ENCODE measurements at regions not wholly inside any gene's neighbourhood (a gene's known extent, or its start where the extent isn't known, plus 50 kb on each side); places are given as distances from the start of the nearest gene placed in this dataset.

- H3K4me1 ChIP-seq (ENCODE audit: insufficient read depth, low read length) = no peaks in the 10 kb centered on the region; the same call in 1 of the 2 replicates
- H3K27me3 ChIP-seq (ENCODE audit: insufficient read depth, low read length) = no peaks in the 10 kb centered on the region
- no peaks in the 10 kb centered on the region for H3K9me3 ChIP-seq (ENCODE audit: insufficient read depth, low read depth, low read length)
- H3K27ac ChIP-seq (ENCODE audit: low read length) = no peak overlapping the region
- no peak overlapping the region for H3K9ac ChIP-seq (ENCODE audit: low read depth, low read length)
- no peak overlapping the region for H3K4me3 ChIP-seq (ENCODE audit: low read length)
- H3K36me3 ChIP-seq (ENCODE audit: insufficient read depth, low read depth, low read length) = no peaks in the 10 kb centered on the region
Observed at GRCh38 chr13:102472650-102473049, 70.8 kb upstream of the FGF14 start.

GRCh38 chr13:102470283-102470917, 68.6 kb upstream of the FGF14 start:
- Histone ChIP-seq H3K9me3 (ENCODE audit: insufficient read depth, low read depth, low read length) (no peaks in the 10 kb centered on the region), H3K4me3 (ENCODE audit: low read length) (no peak overlapping the region), H3K27ac (ENCODE audit: low read length) (no peak overlapping the region)

GRCh38 chr13:102466610-102467190, 64.9 kb upstream of the FGF14 start:
- no peaks in the 10 kb centered on the region for H3K27me3 ChIP-seq (ENCODE audit: insufficient read depth, low read length)
- no peaks in the 10 kb centered on the region; the same call in 1 of the 2 replicates for H3K4me1 ChIP-seq (ENCODE audit: insufficient read depth, low read length)
- H3K4me3 ChIP-seq (ENCODE audit: low read length) = no peak overlapping the region
- no peak overlapping the region for H3K9ac ChIP-seq (ENCODE audit: low read depth, low read length)
- H3K9me3 ChIP-seq (ENCODE audit: insufficient read depth, low read depth, low read length) = no peaks in the 10 kb centered on the region
- no peaks in the 10 kb centered on the region for H3K36me3 ChIP-seq (ENCODE audit: insufficient read depth, low read depth, low read length)
- H3K27ac ChIP-seq (ENCODE audit: low read length) = no peak overlapping the region

More at GRCh38 chr13:102470283-102470917, 68.6 kb upstream of the FGF14 start:
- Histone ChIP-seq H3K4me1 (ENCODE audit: insufficient read depth, low read length) (no peaks in the 10 kb centered on the region; the same call in 1 of the 2 replicates), H3K27me3 (ENCODE audit: insufficient read depth, low read length) (no peaks in the 10 kb centered on the region), H3K36me3 (ENCODE audit: insufficient read depth, low read depth, low read length) (no peaks in the 10 kb centered on the region), H3K9ac (ENCODE audit: low read depth, low read length) (no peak overlapping the region)

- H3K27ac ChIP-seq (ENCODE audit: low read length) = no peak overlapping the region
- no peaks in the 10 kb centered on the region for H3K4me1 ChIP-seq (ENCODE audit: insufficient read depth, low read length)
- no peak overlapping the region for H3K9ac ChIP-seq (ENCODE audit: low read depth, low read length)
- H3K27me3 ChIP-seq (ENCODE audit: insufficient read depth, low read length) = no peaks in the 10 kb centered on the region
- H3K36me3 ChIP-seq (ENCODE audit: insufficient read depth, low read depth, low read length) = no peaks in the 10 kb centered on the region
- H3K4me3 ChIP-seq (ENCODE audit: low read length) = no peak overlapping the region
- no peaks in the 10 kb centered on the region for H3K9me3 ChIP-seq (ENCODE audit: insufficient read depth, low read depth, low read length)
Observed at GRCh38 chr13:102462570-102462969, 60.7 kb upstream of the FGF14 start.

GRCh38 chr13:102461302-102461701, 59.5 kb upstream of the FGF14 start:
- no peaks in the 10 kb centered on the region for H3K4me1 ChIP-seq (ENCODE audit: insufficient read depth, low read length)
- H3K4me3 ChIP-seq (ENCODE audit: low read length) = no peak overlapping the region
- H3K27me3 ChIP-seq (ENCODE audit: insufficient read depth, low read length) = no peaks in the 10 kb centered on the region
- no peak overlapping the region for H3K9ac ChIP-seq (ENCODE audit: low read depth, low read length)
- H3K27ac ChIP-seq (ENCODE audit: low read length) = no peak overlapping the region
- H3K9me3 ChIP-seq (ENCODE audit: insufficient read depth, low read depth, low read length) = no peaks in the 10 kb centered on the region
- H3K36me3 ChIP-seq (ENCODE audit: insufficient read depth, low read depth, low read length) = no peaks in the 10 kb centered on the region

- Histone ChIP-seq H3K4me1 (ENCODE audit: insufficient read depth, low read length) (no peaks in the 10 kb centered on the region), H3K27ac (ENCODE audit: low read length) (no peak overlapping the region), H3K36me3 (ENCODE audit: insufficient read depth, low read depth, low read length) (no peaks in the 10 kb centered on the region), H3K4me3 (ENCODE audit: low read length) (no peak overlapping the region), H3K9me3 (ENCODE audit: insufficient read depth, low read depth, low read length) (no peaks in the 10 kb centered on the region), H3K9ac (ENCODE audit: low read depth, low read length) (no peak overlapping the region), H3K27me3 (ENCODE audit: insufficient read depth, low read length) (no peaks in the 10 kb centered on the region)
Observed at GRCh38 chr13:102460806-102461205, 59.0 kb upstream of the FGF14 start.

- Histone ChIP-seq H3K27ac (ENCODE audit: low read length) (no peak overlapping the region), H3K36me3 (ENCODE audit: insufficient read depth, low read depth, low read length) (no peaks in the 10 kb centered on the region), H3K4me1 (ENCODE audit: insufficient read depth, low read length) (no peaks in the 10 kb centered on the region)
Observed at GRCh38 chr13:102452836-102453235, 51.0 kb upstream of the FGF14 start.

More at GRCh38 chr13:102452836-102453235, 51.0 kb upstream of the FGF14 start:
- H3K9me3 ChIP-seq (ENCODE audit: insufficient read depth, low read depth, low read length) = no peaks in the 10 kb centered on the region
- H3K27me3 ChIP-seq (ENCODE audit: insufficient read depth, low read length) = no peaks in the 10 kb centered on the region
- H3K9ac ChIP-seq (ENCODE audit: low read depth, low read length) = no peak overlapping the region
- no peak overlapping the region for H3K4me3 ChIP-seq (ENCODE audit: low read length)

Measured in iPS-20b (cell line).